Right lobe of liver (tissue), 6 donors: ENCODE measurements at regions not wholly inside any gene's neighbourhood (a gene's known extent, or its start where the extent isn't known, plus 50 kb on each side); places are given as distances from the start of the nearest gene placed in this dataset.

Source experiments
- ATAC-seq, 4 donors: fragments of 200-7000 bp; cut with Tn5 transposase; one replicate each; pipeline ENCODE4 v1.9.1; 2020; ENCODE audit warnings: mild to moderate bottlenecking in 4 of 4, moderate library complexity in 4 of 4
- DNase-seq, 3 donors: peaks; one replicate each; pipeline ENCODE4 v3.0.0-alpha.2; 2020
- H3K27ac ChIP-seq, 3 donors: fragments of 200-600 bp; one replicate each; pipeline ENCODE4 v1.8.0; 2022
- H3K27me3 ChIP-seq, 2 donors: fragments of 200-600 bp; one replicate each; pipeline ENCODE4 v1.8.0; 2022
- H3K36me3 ChIP-seq, 4 donors: fragments of 200-600 bp; sonication (generic) in 1 of 4; one replicate each; pipeline versions ENCODE4 v1.5.1 to v1.8.0; 2017 to 2022; ENCODE audit warnings: control low read depth in 1 of 4
- H3K4me1 ChIP-seq, 4 donors: fragments of 200-600 bp; sonication (generic) in 1 of 4; one replicate each; pipeline versions ENCODE4 v1.5.1 to v1.8.0; 2017 to 2022; ENCODE audit warnings: control low read depth in 1 of 4
- H3K4me3 ChIP-seq, 3 donors: fragments of 200-600 bp; one replicate each; pipeline ENCODE4 v1.8.0; 2022
- H3K9me3 ChIP-seq, 4 donors: fragments of 200-600 bp; sonication (generic) in 1 of 4; one replicate each; pipeline versions ENCODE4 v1.5.1 to v1.8.0; 2017 to 2022; ENCODE audit warnings: control low read depth in 1 of 4
- CTCF ChIP-seq, 4 donors: fragments of 200-600 bp in 3 of 4; fragments of 450-650 bp in 1 of 4; IDR thresholded peaks; one replicate each; pipeline versions ENCODE4 v1.5.1 to v1.8.0; 2016 to 2022; ENCODE audit warnings: antibody characterized with exemption in 4 of 4, mild to moderate bottlenecking in 2 of 4
- POLR2A ChIP-seq: fragments of 450-650 bp; IDR thresholded peaks from one replicate; pipeline ENCODE4 v1.6.1; 2017; ENCODE audit warnings: antibody characterized with exemption, mild to moderate bottlenecking
- WGBS: methylation state at CpG from one replicate; pipeline ENCODE4 v1.1.6; 2018; ENCODE audit warnings: low coverage, low lambda C conversion rate; ENCODE audit not compliant: insufficient coverage; ENCODE audit errors: missing lambda C conversion rate; 5-methylcytosine and 5-hydroxymethylcytosine counted together
- intact Hi-C, 2 donors: fragments of 100-400 bp; cut with DNase I; formaldehyde crosslinking; loops; one replicate each; pipeline versions ENCODE4 v1.11.2 to v1.14.1; 2022
- donor health status: DM: no; HTN: yes; CAD: no.
- donor health status: DM: no; HTN: no; CAD: no.
- donor health status: DM: no; HTN: no; CAD: no.
- donor health status: DM: no; HTN: yes; CAD: no.
- donor health status: DM: no; HTN: yes; CAD: no.

GRCh38 chr2:103529798-103530502, 768.1 kb downstream of the TMEM182 start:
- TF ChIP-seq CTCF (IDR thresholded peaks at IDR 0.05) (no peak), POLR2A (no peak)
- 60% methylated on average over 5 of the region's 5 CpGs for WGBS
- no peaks in the 10 kb centered on the region for H3K4me1 ChIP-seq

GRCh38 chr2:103552775-103553174, 790.9 kb downstream of the TMEM182 start:
- WGBS, result 39% methylated on average over 3 of the region's 3 CpGs
- Histone ChIP-seq H3K27ac (no peak overlapping the region), H3K4me1 (no peaks in the 10 kb centered on the region), H3K9me3 (no peaks in the 10 kb centered on the region), H3K4me3 (no peak overlapping the region), H3K36me3 (no peaks in the 10 kb centered on the region), H3K27me3 (no peaks in the 10 kb centered on the region)
- no peak for ATAC-seq
- TF ChIP-seq CTCF (IDR thresholded peaks at IDR 0.05) (no peak), POLR2A (no peak)
- intact Hi-C loops, result no loop called here
- DNase-seq, result no peak

More at GRCh38 chr2:103529798-103530502, 768.1 kb downstream of the TMEM182 start:
- no peak overlapping the region for H3K27ac ChIP-seq
- no peak for ATAC-seq
- H3K27me3 ChIP-seq, result no peaks in the 10 kb centered on the region
- no peak overlapping the region for H3K4me3 ChIP-seq
- intact Hi-C loops, result no loop called here
- no peaks in the 10 kb centered on the region for H3K9me3 ChIP-seq
- no peaks in the 10 kb centered on the region for H3K36me3 ChIP-seq
- no peak for DNase-seq

GRCh38 chr2:103594823-103595222, 833.0 kb downstream of the TMEM182 start:
- no peak for ATAC-seq
- H3K4me1 ChIP-seq, result no peaks in the 10 kb centered on the region
- no peaks in the 10 kb centered on the region for H3K9me3 ChIP-seq
- H3K27me3 ChIP-seq, result no peaks in the 10 kb centered on the region
- H3K4me3 ChIP-seq, result no peak overlapping the region
- no peak overlapping the region for H3K27ac ChIP-seq
- intact Hi-C loops, result no loop called here
- WGBS, result 40% methylated on average over 1 of the region's 3 CpGs
- no peak for DNase-seq
- H3K36me3 ChIP-seq, result no peaks in the 10 kb centered on the region
- no peak for TF ChIP-seq CTCF (IDR thresholded peaks at IDR 0.05)
- no peak for TF ChIP-seq POLR2A

DNA sequence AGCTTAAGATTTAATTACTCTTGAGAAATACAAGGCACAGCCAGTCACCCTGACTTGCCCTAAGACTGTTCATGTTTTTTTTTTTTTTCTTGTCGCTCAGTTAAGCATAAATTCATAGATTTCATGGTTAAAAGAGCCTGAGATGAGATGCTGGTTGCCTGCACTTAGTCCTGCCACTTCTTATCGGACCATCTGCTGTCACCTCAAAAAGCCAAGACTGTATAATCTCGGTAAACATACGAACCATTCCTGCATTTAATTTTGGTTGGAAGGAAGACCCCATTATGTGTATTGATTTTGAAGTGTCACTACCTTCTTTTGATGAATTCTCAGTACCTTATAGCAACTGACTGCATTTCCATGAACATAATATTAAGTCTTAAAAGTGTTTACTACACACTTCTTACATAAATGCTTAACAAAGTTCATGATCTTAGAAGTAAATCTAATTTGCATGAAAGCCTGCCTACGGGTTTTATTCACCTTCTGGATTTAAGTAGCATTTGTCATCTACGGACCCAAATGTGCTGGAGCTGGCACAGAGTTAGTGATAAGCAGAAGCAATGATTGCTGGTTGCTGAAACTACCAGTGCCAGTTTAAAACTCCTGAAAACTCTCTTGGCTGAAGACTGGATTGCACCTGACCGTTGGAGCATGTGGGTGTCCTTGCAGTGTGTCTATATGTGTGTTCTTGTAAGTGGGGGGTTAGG, 843.4 kb downstream of the TMEM182 start:
- Histone ChIP-seq H3K4me3 (no peak overlapping the region), H3K4me1 (no peaks in the 10 kb centered on the region), H3K9me3 (no peaks in the 10 kb centered on the region), H3K27me3 (no peaks in the 10 kb centered on the region), H3K27ac (no peak overlapping the region), H3K36me3 (no peaks in the 10 kb centered on the region)
- DNase-seq, result no peak
- TF ChIP-seq POLR2A, result no peak
- no peak for TF ChIP-seq CTCF (IDR thresholded peaks at IDR 0.05)
- 47% methylated on average over 7 of the region's 7 CpGs for WGBS
- no peak for ATAC-seq
- intact Hi-C loops, result no loop called here
